ENCODE measurements at regions not wholly inside any gene's neighbourhood (a gene's known extent, or its start where the extent isn't known, plus 50 kb on each side); places are given as distances from the start of the nearest gene placed in this dataset.

GRCh38 chr2:21773168-21773567 is 649.4 kb downstream of the TDRD15 start:
- Histone ChIP-seq H3K9me3 (no peaks in the 10 kb centered on the region), H3K27ac (peak overlapping the region in 1 of 2 donors; percentile 11), H3K4me1 (no peaks in the 10 kb centered on the region), H3K4me3 (no peak overlapping the region), H3K27me3 (no peaks in the 10 kb centered on the region), H3K36me3 (no peaks in the 10 kb centered on the region)
- peak; percentile 76 for ATAC-seq
- intact Hi-C loops (cut with DNase I): no loop called here
- no peak for TF ChIP-seq CTCF (IDR thresholded peaks at IDR 0.05)
- DNase-seq: no peak

- no peaks in the 10 kb centered on the region for H3K4me1 ChIP-seq
- intact Hi-C loops (cut with DNase I): no loop called here
- peak; percentile 27 for ATAC-seq
- H3K9me3 ChIP-seq: no peaks in the 10 kb centered on the region
- DNase-seq: no peak
- no peak overlapping the region for H3K4me3 ChIP-seq
- no peak overlapping the region for H3K27ac ChIP-seq
- TF ChIP-seq CTCF (IDR thresholded peaks at IDR 0.05): no peak
- no peaks in the 10 kb centered on the region for H3K27me3 ChIP-seq
- no peaks in the 10 kb centered on the region for H3K36me3 ChIP-seq
Measured at GRCh38 chr2:21774691-21775368, 651.1 kb downstream of the TDRD15 start.

- Histone ChIP-seq H3K27me3 (no peaks in the 10 kb centered on the region), H3K4me3 (no peak overlapping the region), H3K36me3 (no peaks in the 10 kb centered on the region), H3K4me1 (no peaks in the 10 kb centered on the region), H3K27ac (no peak overlapping the region), H3K9me3 (no peaks in the 10 kb centered on the region)
- no peak for TF ChIP-seq CTCF (IDR thresholded peaks at IDR 0.05)
- no peak for DNase-seq
- intact Hi-C loops (cut with DNase I): no loop called here
- no peak for ATAC-seq
Measured at GRCh38 chr2:21779786-21780185, 656.0 kb downstream of the TDRD15 start.

- H3K36me3 ChIP-seq: no peaks in the 10 kb centered on the region
- intact Hi-C loops (cut with DNase I): no loop called here
- no peak for ATAC-seq
- no peak for DNase-seq
- H3K9me3 ChIP-seq: no peaks in the 10 kb centered on the region
- no peak overlapping the region for H3K4me3 ChIP-seq
- no peaks in the 10 kb centered on the region for H3K27me3 ChIP-seq
- no peak overlapping the region for H3K27ac ChIP-seq
- no peak for TF ChIP-seq CTCF (IDR thresholded peaks at IDR 0.05)
- no peaks in the 10 kb centered on the region for H3K4me1 ChIP-seq
Measured at GRCh38 chr2:21781962-21782361, 658.2 kb downstream of the TDRD15 start.

- ATAC-seq: no peak
- intact Hi-C loops (cut with DNase I): no loop called here
- H3K36me3 ChIP-seq: no peaks in the 10 kb centered on the region
- no peak overlapping the region for H3K27ac ChIP-seq
- no peaks in the 10 kb centered on the region for H3K4me1 ChIP-seq
- no peaks in the 10 kb centered on the region for H3K27me3 ChIP-seq
- H3K4me3 ChIP-seq: no peak overlapping the region
- DNase-seq: no peak
- no peak for TF ChIP-seq CTCF (IDR thresholded peaks at IDR 0.05)
- H3K9me3 ChIP-seq: no peaks in the 10 kb centered on the region
Measured at GRCh38 chr2:21782866-21783265, 659.1 kb downstream of the TDRD15 start.
